ENCODE measurements at regions not wholly inside any gene's neighbourhood (a gene's known extent, or its start where the extent isn't known, plus 50 kb on each side); places are given as distances from the start of the nearest gene placed in this dataset.

GRCh38 chr22:27526901-27527300, 274.7 kb downstream of the MN1 start:
- DNase-seq: no peak

- peak; percentile 70 for DNase-seq
Measured at GRCh38 chr22:27531782-27532530, 269.6 kb downstream of the MN1 start.

- DNase-seq: no peak
Measured at GRCh38 chr22:27533105-27533745, 268.3 kb downstream of the MN1 start.

- DNase-seq: no peak
Measured at GRCh38 chr22:27534720-27535125, 266.8 kb downstream of the MN1 start.

- DNase-seq: no peak
Measured at GRCh38 chr22:27535452-27535851, 266.1 kb downstream of the MN1 start.

- DNase-seq: no peak
Measured at GRCh38 chr22:27537501-27537900, 264.1 kb downstream of the MN1 start.

GRCh38 chr22:27538666-27539065, 262.9 kb downstream of the MN1 start:
- DNase-seq: no peak

- DNase-seq: no peak
Measured at GRCh38 chr22:27540247-27540646, 261.3 kb downstream of the MN1 start.

- DNase-seq: no peak
Measured at GRCh38 chr22:27540656-27541396, 260.7 kb downstream of the MN1 start.

GRCh38 chr22:27541836-27542235, 259.7 kb downstream of the MN1 start:
- no peak for DNase-seq

- DNase-seq: no peak
Measured at GRCh38 chr22:27542602-27543001, 259.0 kb downstream of the MN1 start.

GRCh38 chr22:27543460-27543859, 258.1 kb downstream of the MN1 start:
- DNase-seq: no peak

GRCh38 chr22:27545085-27545484, 256.5 kb downstream of the MN1 start:
- DNase-seq: no peak

GRCh38 chr22:27546157-27546935, 255.2 kb downstream of the MN1 start:
- DNase-seq: peak; percentile 9

GRCh38 chr22:27551402-27551801, 250.2 kb downstream of the MN1 start:
- no peak for DNase-seq

GRCh38 chr22:27552176-27552575, 249.4 kb downstream of the MN1 start:
- DNase-seq: no peak

- no peak for DNase-seq
Measured at GRCh38 chr22:27552863-27553262, 248.7 kb downstream of the MN1 start.

- DNase-seq: no peak
Measured at GRCh38 chr22:27554106-27554811, 247.3 kb downstream of the MN1 start.

- no peak for DNase-seq
Measured at GRCh38 chr22:27554841-27555456, 246.6 kb downstream of the MN1 start.

GRCh38 chr22:27556371-27556770, 245.2 kb downstream of the MN1 start:
- DNase-seq: no peak

GRCh38 chr22:27557286-27558008, 244.1 kb downstream of the MN1 start:
- DNase-seq: no peak

Measured in kidney glomerular epithelial cell (primary cell).